ENCODE measurements at regions not wholly inside any gene's neighbourhood (a gene's known extent, or its start where the extent isn't known, plus 50 kb on each side); places are given as distances from the start of the nearest gene placed in this dataset.
"Not testable (repeated sequence)": the region's sequence is repeated elsewhere in the genome, so short reads cannot be mapped to it uniquely, and the experiment has no call there.

GRCh38 chr4:1558205-1558604 is 125.9 kb downstream of the FAM53A start:
- DNase-seq: no peak

- no peak for DNase-seq
Measured at GRCh38 chr4:1557221-1557597, 126.9 kb downstream of the FAM53A start.

DNA sequence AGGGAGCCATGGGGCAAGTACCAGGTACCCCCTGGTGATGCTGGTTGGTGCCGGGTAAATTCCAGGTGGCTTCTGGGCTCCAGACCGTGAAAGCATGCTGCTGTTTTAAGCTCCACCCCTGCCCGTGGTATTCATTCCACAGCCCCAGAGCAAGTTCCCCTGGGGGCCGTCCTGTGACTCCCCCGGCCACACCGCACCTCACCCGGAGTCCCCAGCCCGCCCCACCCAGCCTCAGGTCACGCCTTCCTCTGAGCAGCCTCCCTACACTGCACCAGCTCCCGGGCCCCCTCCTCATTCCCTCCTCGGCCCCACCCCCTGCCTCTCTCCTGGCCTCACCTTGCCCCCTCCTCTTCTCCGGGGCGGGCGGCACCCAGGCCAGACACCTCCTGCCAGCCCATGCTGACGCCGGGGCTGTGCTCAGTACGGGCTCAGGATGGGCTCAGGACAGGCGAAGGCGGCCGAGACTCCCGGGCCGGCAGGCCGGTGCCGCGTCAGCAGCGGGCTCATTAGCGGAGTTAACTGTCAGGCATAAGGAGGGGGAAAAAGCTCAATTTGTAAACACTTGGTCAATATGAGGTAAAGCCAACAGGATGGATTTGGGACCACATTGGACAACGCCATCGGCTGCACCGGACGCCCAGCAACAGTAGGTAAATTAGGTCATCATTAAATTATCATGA is 127.4 kb downstream of the FAM53A start:
- DNase-seq: no peak

DNA sequence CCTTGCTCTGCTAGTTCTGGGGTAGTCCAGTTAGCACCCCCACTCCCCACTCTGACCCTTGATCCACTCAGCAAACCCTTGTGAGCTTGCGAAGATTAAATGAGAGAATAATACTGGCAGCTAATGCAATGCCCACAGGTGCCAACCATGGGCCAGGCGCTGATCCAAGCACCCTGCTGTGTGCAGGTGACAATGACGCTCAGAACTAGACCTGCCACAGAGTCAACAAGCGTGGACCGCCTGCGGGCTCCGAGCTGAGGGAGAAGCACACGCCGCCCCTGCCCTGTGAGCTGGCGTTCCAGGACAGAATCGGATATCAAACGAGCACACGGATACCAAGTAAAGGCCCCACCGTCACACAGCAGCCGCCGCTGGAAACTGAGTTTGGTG is 129.2 kb downstream of the FAM53A start:
- DNase-seq: no peak

DNA sequence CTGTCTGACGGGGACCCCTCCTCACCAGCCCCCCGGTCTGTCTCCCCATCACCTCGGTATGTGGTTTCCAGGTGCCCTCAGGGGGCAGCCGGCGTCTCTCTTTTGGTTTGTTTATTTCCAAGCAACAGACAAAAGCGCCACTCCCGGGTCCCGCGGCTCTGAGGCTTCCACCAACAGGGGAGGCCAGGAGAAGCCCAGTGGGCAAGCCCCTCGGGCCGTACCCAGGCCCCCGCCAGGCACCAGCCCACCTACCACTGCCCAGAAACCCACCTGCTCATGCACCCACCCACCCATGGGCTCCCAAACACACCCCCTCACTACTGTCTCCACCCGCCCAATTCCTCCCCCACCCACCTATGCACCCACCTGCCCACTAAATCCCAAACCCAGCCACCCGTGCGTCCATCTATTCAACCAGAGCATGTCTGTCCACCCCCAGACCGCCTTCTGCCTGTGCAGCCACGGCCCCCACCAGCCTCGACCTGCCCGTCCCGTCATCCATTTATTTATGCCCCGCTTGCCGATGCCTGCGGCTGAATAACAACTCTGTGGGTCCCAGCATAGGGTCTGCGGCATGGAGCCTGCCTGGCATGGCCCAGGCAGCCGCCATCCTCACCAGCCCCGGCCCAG is 129.8 kb downstream of the FAM53A start:
- DNase-seq: no peak

DNA sequence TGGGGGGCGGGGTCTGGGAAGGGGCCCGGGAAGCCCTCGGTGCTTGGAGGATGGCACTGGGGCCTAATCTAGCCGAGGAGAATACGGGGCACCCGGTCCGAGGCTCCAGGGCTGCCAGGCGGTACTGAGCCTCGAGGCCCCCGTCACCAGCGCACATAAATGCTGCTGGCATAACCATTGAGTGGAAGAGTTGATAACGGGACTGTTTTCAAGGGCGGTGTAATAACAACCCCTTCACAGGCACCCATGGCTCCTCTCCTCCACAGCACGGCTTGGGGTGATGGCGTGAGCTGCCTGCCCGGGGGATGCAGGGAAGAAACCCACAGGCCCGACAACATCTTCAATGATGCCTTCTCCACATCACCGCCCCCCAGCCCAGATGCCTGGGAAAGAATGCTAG is 130.7 kb downstream of the FAM53A start:
- no peak for DNase-seq

GRCh38 chr4:1552451-1552850 is 131.7 kb downstream of the FAM53A start:
- no peak for DNase-seq

DNA sequence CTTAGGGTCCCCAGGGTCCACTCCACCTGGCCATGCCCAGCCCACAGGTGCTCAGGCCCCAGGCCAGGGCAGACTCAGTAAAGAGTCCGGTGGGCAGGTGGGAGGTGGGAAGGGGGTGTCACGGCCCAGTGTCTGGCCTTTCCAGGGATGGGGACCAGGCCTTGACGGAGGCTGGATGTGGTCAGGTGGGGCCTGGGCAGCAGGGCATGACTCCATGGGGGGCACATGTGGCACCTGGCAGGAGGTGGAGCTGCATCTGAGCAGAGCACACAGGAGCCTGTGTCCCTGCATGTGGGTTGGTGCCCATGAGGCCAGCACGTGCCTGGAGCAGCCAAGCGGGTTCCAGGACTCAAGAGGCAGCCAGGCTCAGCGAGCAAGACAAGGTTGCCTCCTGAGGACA is 132.9 kb downstream of the FAM53A start:
- DNase-seq: no peak

DNA sequence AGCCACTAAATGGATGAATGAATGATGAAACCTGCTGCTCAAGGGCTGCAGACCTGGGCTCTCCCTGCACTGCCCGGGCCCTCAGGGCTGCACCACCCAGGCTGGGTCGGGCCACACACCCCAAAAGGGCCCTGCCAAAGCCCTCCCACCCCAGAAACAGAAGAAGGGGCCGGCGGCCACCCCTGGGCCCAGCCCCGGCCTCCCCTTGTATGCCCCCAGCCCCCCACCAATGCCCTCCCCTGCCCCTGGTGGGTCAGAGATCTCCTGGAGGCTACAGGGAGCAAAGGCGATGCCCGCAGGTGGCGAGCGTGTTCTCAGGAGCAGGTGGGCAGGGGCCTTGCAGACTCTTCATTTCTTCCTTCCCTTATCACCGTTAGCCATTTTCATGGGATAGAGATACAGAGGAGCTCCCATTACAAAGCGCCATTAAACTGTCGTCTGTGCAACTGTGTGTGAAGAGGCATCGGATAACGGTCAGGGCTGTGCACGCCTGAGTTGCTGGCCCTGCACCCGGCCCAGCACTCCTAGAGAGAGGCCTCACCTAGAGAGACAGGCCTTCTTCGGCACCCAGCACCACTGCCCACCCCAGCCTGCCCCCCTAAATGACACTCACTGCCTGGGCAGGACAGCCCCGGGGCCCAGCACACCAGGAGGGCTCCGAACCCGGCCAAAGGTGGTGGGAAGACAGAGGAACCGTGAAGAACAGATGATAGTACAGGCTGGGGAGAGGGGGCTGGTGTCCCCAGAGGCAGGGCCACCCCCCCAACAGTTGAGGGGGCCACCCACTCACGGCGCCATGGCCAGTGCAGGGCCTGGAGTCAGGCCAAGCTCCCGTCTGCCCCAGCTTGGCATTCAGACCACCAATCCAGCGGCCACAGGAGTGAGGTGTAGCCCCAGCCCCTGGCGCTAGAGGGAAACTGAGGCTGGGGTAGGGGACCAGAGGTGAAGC is 133.7 kb downstream of the FAM53A start:
- DNase-seq: no peak

DNA sequence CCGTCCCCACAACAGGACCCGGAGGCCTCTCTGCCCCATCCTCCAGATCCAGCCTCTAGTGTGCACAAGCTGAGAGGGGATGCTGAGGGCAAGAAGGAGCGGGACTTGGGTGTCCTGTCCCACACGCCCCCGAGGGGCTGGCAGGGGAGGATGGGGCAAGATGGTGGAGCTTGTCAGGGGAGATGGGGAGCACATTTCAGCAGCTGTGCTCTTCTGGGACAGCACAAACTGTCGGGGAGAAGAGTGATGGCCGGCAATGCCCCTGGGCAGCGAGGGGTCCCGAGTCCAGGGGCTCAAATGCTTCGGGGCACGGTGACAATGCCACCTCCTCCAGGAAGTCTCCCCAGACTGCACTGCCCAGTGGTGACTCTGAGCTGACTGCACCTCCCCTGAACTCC is 134.5 kb downstream of the FAM53A start:
- no peak for DNase-seq

DNA sequence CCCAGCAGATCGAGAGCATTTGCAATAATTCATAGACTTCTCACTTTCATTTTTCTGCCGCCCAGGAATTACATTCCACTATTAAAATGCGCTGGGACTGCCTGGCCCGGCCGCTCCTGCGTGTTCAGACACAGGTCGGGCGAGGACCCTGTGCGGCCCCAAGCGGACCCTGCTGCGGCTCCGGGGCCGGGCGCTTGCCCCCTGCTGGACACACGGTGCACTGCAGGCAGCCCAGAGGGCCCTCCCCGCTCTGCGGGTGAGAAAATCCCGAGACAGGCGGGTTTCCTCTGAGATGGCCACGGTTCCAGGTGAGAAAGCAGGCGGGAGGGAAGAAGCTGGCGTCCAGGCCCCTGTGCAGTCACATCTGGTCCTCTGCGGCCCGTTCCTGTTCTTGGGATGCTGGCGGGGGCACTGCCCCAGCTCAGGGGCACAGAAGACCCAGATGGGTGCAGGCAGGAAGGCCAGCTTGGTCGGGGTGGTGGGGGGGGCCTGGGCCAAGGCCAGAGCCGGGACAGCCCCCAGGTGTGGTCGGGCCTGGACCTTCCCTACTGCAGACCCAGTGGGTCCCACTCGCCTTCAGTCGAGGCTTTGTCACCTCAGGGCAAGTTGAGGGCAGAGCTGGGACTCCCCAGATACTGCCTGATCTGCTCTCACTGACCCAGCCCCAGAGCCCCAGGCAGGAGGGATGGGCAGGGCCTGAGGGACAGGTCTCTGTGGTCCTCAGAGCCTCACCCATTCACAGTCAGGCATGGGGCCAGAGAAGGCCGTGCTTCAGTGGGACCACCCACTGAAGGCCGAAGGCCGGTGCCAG is 135.1 kb downstream of the FAM53A start:
- DNase-seq: peak; percentile 67 to 72

GRCh38 chr4:1547856-1548826 is 136.0 kb downstream of the FAM53A start:
- no peak for DNase-seq

GRCh38 chr4:1547131-1547855 is 136.8 kb downstream of the FAM53A start:
- no peak for DNase-seq

DNA sequence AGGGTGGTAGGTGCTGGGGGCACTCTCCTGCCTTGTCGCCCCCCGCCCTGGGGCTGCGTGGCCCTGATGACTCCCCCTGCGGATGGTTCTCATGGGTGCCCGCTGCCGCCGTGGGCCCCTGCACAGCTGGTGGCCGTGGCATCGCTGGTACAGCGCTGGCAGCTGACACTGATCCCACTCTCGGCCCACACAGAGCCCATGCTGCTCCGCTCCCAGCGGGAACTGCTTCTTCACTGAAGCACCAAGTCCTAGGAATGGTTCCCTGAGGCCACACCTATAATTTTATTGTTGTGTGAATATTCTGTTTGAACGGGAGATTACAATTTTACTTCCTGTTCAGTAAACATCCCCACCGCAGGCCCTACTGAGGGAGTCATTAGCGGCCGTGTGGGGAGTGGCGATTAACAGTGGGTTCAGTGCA is 138.6 kb upstream of the NKX1-1 start:
- DNase-seq: no peak

DNA sequence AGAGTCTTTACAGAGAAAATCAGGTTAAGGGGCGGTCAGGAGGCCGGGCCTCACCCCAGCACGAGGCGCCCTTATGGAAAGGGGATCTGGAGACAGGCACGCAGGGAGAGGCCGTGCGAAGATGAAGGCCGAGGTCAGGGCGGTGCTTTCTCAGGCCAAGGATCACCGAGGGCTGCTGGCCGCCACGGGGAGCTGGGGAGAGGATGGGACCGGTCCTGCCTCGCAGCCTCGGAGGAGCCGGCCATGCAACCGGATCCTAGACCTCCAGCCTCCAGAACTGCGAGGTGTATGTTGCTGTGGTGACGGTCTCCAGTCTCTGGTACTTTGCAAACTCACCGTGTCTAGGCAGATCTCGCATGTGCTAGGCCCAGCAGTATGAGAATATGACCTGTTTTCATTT is 138.2 kb upstream of the NKX1-1 start:
- not testable (repeated sequence) for DNase-seq

DNA sequence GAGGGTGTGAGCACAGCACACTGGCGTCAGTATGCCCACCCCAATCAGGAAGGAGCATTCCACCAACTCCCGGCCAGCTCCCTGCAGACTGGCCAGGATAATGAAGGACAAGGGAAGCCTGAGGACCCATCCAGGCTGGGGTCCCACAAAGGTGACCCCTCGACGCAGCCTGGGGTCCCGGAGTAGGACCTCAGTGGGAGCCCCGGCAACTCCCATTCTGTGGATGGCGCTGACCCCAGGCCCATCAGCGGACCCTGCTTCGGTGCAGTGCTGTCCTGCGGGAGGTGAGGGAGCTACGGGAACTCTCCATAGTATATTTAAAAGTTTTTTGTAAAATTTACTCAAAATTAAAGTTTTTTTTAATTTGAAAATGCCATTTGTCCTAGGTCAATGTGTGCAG is 137.7 kb upstream of the NKX1-1 start:
- no peak for DNase-seq

- DNase-seq: no peak
Measured at GRCh38 chr4:1543561-1543960, 137.3 kb upstream of the NKX1-1 start.

DNA sequence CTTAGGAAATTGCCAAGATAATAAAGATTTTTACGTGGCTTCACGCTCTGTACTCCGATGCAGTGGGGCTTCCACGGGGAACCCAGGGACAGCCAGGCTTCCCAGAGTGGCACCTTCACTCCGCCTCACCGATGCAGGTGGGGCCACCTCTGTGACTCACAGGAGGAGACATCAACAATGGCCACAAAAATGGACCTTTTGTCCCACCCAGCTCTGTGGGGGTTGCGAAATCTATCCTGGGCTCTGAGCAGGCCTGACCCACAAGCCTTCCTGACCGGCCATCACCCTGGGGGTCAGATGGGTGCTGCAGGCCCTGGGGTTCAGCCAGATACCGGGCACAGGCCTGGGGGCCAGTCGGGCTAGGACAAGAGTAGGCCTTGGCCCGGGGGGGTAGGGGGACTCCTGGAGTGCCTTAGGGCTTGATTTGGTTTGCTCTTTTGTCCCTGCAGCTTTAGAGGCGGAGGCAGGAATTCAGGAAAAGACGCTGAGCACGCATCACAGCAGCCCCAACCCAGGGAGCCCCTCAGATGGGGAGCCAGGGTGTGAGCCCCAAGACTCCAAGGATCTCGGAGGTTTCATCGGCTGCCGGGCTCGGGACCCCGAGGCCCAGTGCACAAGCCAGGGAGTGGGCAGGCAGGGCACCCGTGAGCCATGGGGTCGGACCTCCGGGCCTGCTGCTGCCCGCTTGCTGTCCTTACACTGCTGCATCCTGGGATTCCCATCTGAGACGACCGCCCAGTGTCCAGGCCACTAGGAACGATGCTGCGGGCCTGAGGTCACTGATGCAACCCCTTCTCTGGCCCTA is 136.5 kb upstream of the NKX1-1 start:
- no peak for DNase-seq

- DNase-seq: no peak
Measured at GRCh38 chr4:1542226-1542490, 135.9 kb upstream of the NKX1-1 start.

GRCh38 chr4:1541449-1542225 is 135.4 kb upstream of the NKX1-1 start:
- no peak for DNase-seq
